HEK293 (cell line): ENCODE measurements at regions not wholly inside any gene's neighbourhood (a gene's known extent, or its start where the extent isn't known, plus 50 kb on each side); places are given as distances from the start of the nearest gene placed in this dataset.

ENCODE experiments used
- CTCF ChIA-PET: fragments of 350-600 bp; formaldehyde crosslinking; extraction: SDS; loops from one replicate; lab custom pipeline; 2021; ENCODE audit warnings: antibody characterized with exemption; lab: Yijun Ruan, JAX
- POLR2A ChIA-PET: fragments of 300-600 bp; formaldehyde crosslinking; extraction: SDS; loops from one replicate; lab custom pipeline; 2020; ENCODE audit warnings: antibody characterized with exemption, inconsistent platforms; lab: Yijun Ruan, JAX
- H3K27ac ChIP-seq: fragments of 200-500 bp; sonication (Bioruptor generic); 2 replicates; pipeline ENCODE4 v1.5.1; 2014; ENCODE audit warnings: low read depth, low read length, control low read depth, inconsistent platforms; ENCODE audit errors: extremely low read depth
- H3K36me3 ChIP-seq, 2 experiments: fragments of 200-500 bp in 1 of 2; sonication (Bioruptor generic) in 1 of 2; 1 replicate in 1 of 2; 2 replicates in 1 of 2; pipeline ENCODE4 v1.5.1; 2014 to 2017; ENCODE audit warnings: inconsistent platforms in 2 of 2, low read length in 2 of 2; ENCODE audit not compliant: control insufficient read depth in 2 of 2, insufficient read depth in 1 of 2
- H3K4me1 ChIP-seq: fragments of 200-500 bp; sonication (Bioruptor generic); 2 replicates; pipeline ENCODE4 v1.5.1; 2014; ENCODE audit warnings: mild to moderate bottlenecking, low read length, inconsistent platforms; ENCODE audit not compliant: control insufficient read depth, insufficient read depth
- H3K4me3 ChIP-seq: 2 replicates; pipeline ENCODE4 v1.5.1; 2011; ENCODE audit warnings: low read depth, mild to moderate bottlenecking, control low read depth, low read length, moderate library complexity
- H3K9me3 ChIP-seq: fragments of 200-500 bp; sonication (Bioruptor generic); 2 replicates; pipeline ENCODE4 v1.5.1; 2014; ENCODE audit warnings: low read depth, low read length, inconsistent platforms; ENCODE audit not compliant: control insufficient read depth, insufficient read depth
- IKZF3 ChIP-seq: fragments of 450-650 bp; IDR thresholded peaks from 2 replicates; pipeline ENCODE4 v1.5.0; 2018; ENCODE audit warnings: missing biosample characterization, mild to moderate bottlenecking, missing genetic modification characterization, moderate library complexity
- MYNN ChIP-seq: fragments of 450-650 bp; formaldehyde crosslinking; IDR thresholded peaks from 2 replicates; pipeline ENCODE4 v1.5.1; 2016; ENCODE audit warnings: missing biosample characterization, missing genetic modification characterization, borderline replicate concordance
- WT1 ChIP-seq: fragments of 450-650 bp; formaldehyde crosslinking; IDR thresholded peaks from 2 replicates; pipeline ENCODE4 v1.5.1; 2016; ENCODE audit warnings: missing biosample characterization, missing genetic modification characterization
- YY1 ChIP-seq: fragments of 450-650 bp; formaldehyde crosslinking; IDR thresholded peaks from 2 replicates; pipeline ENCODE4 v1.5.1; 2018; ENCODE audit warnings: missing biosample characterization, missing genetic modification characterization
- ZNF10 ChIP-seq: fragments of 450-650 bp; formaldehyde crosslinking; IDR thresholded peaks from 2 replicates; pipeline ENCODE4 v1.5.1; 2017; ENCODE audit warnings: missing biosample characterization, missing genetic modification characterization
- ZNF140 ChIP-seq: fragments of 450-650 bp; formaldehyde crosslinking; IDR thresholded peaks from 2 replicates; pipeline ENCODE4 v1.5.1; 2016; ENCODE audit warnings: missing biosample characterization, missing genetic modification characterization
- ZNF155 ChIP-seq: fragments of 450-650 bp; formaldehyde crosslinking; IDR thresholded peaks from 2 replicates; pipeline ENCODE4 v1.5.1; 2016; ENCODE audit warnings: missing biosample characterization, missing genetic modification characterization
- ZNF16 ChIP-seq: fragments of 450-650 bp; formaldehyde crosslinking; IDR thresholded peaks from 2 replicates; pipeline ENCODE4 v1.5.1; 2016; ENCODE audit warnings: low read depth, missing biosample characterization, missing genetic modification characterization
- ZNF169 ChIP-seq: fragments of 450-650 bp; formaldehyde crosslinking; IDR thresholded peaks from 2 replicates; pipeline ENCODE4 v1.5.1; 2016; ENCODE audit warnings: missing biosample characterization, missing genetic modification characterization
- ZNF184 ChIP-seq: fragments of 450-650 bp; IDR thresholded peaks from 2 replicates; pipeline ENCODE4 v1.5.1; 2018; ENCODE audit warnings: missing biosample characterization, mild to moderate bottlenecking, missing genetic modification characterization
- ZNF248 ChIP-seq: fragments of 450-650 bp; formaldehyde crosslinking; IDR thresholded peaks from 2 replicates; pipeline ENCODE4 v1.5.1; 2017; ENCODE audit warnings: missing biosample characterization, missing genetic modification characterization
- ZNF26 ChIP-seq: fragments of 450-650 bp; formaldehyde crosslinking; IDR thresholded peaks from 2 replicates; pipeline ENCODE4 v1.5.1; 2016; ENCODE audit warnings: missing biosample characterization, missing genetic modification characterization
- ZNF311 ChIP-seq: fragments of 450-650 bp; formaldehyde crosslinking; IDR thresholded peaks from 2 replicates; pipeline ENCODE4 v1.5.1; 2017; ENCODE audit warnings: missing biosample characterization, missing genetic modification characterization, borderline replicate concordance
- ZNF341 ChIP-seq: fragments of 450-650 bp; formaldehyde crosslinking; IDR thresholded peaks from 2 replicates; pipeline ENCODE4; 2016; ENCODE audit warnings: low read depth, missing biosample characterization, missing genetic modification characterization
- ZNF423 ChIP-seq: fragments of 450-650 bp; formaldehyde crosslinking; IDR thresholded peaks from 2 replicates; pipeline ENCODE4 v1.5.1; 2016; ENCODE audit warnings: missing biosample characterization, missing genetic modification characterization
- ZNF596 ChIP-seq: fragments of 450-650 bp; IDR thresholded peaks from 2 replicates; pipeline ENCODE4 v1.5.0; 2018; ENCODE audit warnings: missing biosample characterization, mild to moderate bottlenecking, missing genetic modification characterization, moderate library complexity
- ZNF621 ChIP-seq: fragments of 450-650 bp; formaldehyde crosslinking; IDR thresholded peaks from 2 replicates; pipeline ENCODE4 v1.5.1; 2017; ENCODE audit warnings: missing biosample characterization, missing genetic modification characterization
- ZNF624 ChIP-seq: fragments of 450-650 bp; formaldehyde crosslinking; IDR thresholded peaks from 2 replicates; pipeline ENCODE4 v1.5.1; 2017; ENCODE audit warnings: missing biosample characterization, missing genetic modification characterization
- ZNF654 ChIP-seq: fragments of 450-650 bp; formaldehyde crosslinking; IDR thresholded peaks from 2 replicates; pipeline ENCODE4 v1.5.1; 2016; ENCODE audit warnings: low read depth, missing biosample characterization, missing genetic modification characterization
- ZNF658 ChIP-seq: fragments of 450-650 bp; formaldehyde crosslinking; IDR thresholded peaks from 2 replicates; pipeline ENCODE4; 2016; ENCODE audit warnings: missing biosample characterization, missing genetic modification characterization
- ZNF660 ChIP-seq: fragments of 450-650 bp; IDR thresholded peaks from 2 replicates; pipeline ENCODE4 v1.5.1; 2018; ENCODE audit warnings: missing biosample characterization, mild to moderate bottlenecking, missing genetic modification characterization
- ZNF747 ChIP-seq: fragments of 450-650 bp; formaldehyde crosslinking; IDR thresholded peaks from 2 replicates; pipeline ENCODE4 v1.5.1; 2016; ENCODE audit warnings: missing biosample characterization, missing genetic modification characterization
- ZNF76 ChIP-seq: fragments of 450-650 bp; formaldehyde crosslinking; IDR thresholded peaks from 2 replicates; pipeline ENCODE4; 2016; ENCODE audit warnings: low read depth, missing biosample characterization, missing genetic modification characterization, borderline replicate concordance
- ZNF777 ChIP-seq: fragments of 450-650 bp; formaldehyde crosslinking; IDR thresholded peaks from 2 replicates; pipeline ENCODE4 v1.5.1; 2017; ENCODE audit warnings: missing biosample characterization, missing genetic modification characterization, borderline replicate concordance
- ZNF792 ChIP-seq: fragments of 450-650 bp; formaldehyde crosslinking; IDR thresholded peaks from 2 replicates; pipeline ENCODE4 v1.5.1; 2016; ENCODE audit warnings: missing biosample characterization, missing genetic modification characterization
- ZSCAN23 ChIP-seq: fragments of 450-650 bp; formaldehyde crosslinking; IDR thresholded peaks from 2 replicates; pipeline ENCODE4 v1.5.1; 2016; ENCODE audit warnings: missing biosample characterization, missing genetic modification characterization
- TF ChIP-seq, protein P1 (sequence below): fragments of 450-650 bp; formaldehyde crosslinking; IDR thresholded peaks from 2 replicates; pipeline ENCODE4 v1.5.1; 2016; ENCODE audit warnings: missing biosample characterization, missing genetic modification characterization
- TF ChIP-seq, protein P2 (sequence below): fragments of 450-650 bp; formaldehyde crosslinking; IDR thresholded peaks from 2 replicates; pipeline ENCODE4; 2016; ENCODE audit warnings: missing biosample characterization, missing genetic modification characterization
- TF ChIP-seq, protein P3 (sequence below): fragments of 450-650 bp; formaldehyde crosslinking; IDR thresholded peaks from 2 replicates; pipeline ENCODE4 v1.5.1; 2017; ENCODE audit warnings: missing biosample characterization, missing genetic modification characterization

DNA sequence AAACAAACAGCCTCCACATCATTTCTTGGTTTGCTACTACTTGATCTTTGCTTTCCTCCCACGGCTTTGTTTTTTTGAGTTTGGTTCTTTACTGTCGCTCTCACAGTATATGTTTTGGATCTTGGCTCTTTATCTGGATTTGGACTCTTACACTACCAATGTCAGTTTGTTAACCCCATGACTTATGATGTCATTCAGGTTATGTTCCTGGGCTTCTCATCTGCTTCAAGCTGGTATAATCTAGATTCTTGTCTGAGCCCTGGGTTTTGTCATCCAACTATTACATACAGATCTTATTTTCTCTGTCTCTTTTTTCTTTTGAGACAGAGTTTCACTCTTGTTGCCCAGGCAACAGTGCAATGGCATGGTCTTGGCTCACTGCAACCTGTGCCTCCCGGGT is 482.9 kb upstream of the TEX13C start (continued):
- no peak for TF ChIP-seq ZNF16 (tag by site-specific recombination)

- ChIA-PET POLR2A (no interaction called here), CTCF (no interaction called here)
- Histone ChIP-seq H3K36me3 (no peaks in the 10 kb centered on the region), H3K4me3 (no peak overlapping the region), H3K27ac (no peak overlapping the region), H3K4me1 (no peaks in the 10 kb centered on the region), H3K9me3 (no peaks in the 10 kb centered on the region)
- no peak for TF ChIP-seq IKZF3 (tag by site-specific recombination)
- TF ChIP-seq ZNF660: no peak
- TF ChIP-seq MYNN: no peak
- TF ChIP-seq ZNF747: no peak
- no peak for TF ChIP-seq ZNF792
- TF ChIP-seq, protein P1, sequence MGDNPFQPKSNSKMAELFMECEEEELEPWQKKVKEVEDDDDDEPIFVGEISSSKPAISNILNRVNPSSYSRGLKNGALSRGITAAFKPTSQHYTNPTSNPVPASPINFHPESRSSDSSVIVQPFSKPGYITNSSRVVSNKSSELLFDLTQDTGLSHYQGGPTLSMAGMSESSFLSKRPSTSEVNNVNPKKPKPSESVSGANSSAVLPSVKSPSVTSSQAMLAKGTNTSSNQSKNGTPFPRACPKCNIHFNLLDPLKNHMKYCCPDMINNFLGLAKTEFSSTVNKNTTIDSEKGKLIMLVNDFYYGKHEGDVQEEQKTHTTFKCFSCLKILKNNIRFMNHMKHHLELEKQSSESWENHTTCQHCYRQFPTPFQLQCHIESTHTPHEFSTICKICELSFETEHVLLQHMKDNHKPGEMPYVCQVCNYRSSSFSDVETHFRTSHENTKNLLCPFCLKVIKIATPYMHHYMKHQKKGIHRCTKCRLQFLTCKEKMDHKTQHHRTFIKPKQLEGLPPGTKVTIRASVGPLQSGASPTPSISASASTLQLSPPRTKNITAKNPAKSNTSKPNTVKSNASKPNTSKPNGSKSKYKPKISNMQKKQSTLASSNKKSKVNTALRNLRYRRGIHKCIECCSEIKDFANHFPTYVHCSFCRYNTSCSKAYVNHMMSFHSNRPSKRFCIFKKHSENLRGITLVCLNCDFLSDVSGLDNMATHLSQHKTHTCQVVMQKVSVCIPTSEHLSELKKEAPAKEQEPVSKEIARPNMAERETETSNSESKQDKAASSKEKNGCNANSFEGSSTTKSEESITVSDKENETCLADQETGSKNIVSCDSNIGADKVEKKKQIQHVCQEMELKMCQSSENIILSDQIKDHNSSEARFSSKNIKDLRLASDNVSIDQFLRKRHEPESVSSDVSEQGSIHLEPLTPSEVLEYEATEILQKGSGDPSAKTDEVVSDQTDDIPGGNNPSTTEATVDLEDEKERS (tag by site-specific recombination): no peak
- TF ChIP-seq ZNF658 (tag by site-specific recombination): no peak
- TF ChIP-seq ZNF248: no peak
- no peak for TF ChIP-seq ZNF423
- TF ChIP-seq ZNF596 (tag by site-specific recombination): no peak
- no peak for TF ChIP-seq ZNF341 (tag by site-specific recombination)
- TF ChIP-seq, protein P2, sequence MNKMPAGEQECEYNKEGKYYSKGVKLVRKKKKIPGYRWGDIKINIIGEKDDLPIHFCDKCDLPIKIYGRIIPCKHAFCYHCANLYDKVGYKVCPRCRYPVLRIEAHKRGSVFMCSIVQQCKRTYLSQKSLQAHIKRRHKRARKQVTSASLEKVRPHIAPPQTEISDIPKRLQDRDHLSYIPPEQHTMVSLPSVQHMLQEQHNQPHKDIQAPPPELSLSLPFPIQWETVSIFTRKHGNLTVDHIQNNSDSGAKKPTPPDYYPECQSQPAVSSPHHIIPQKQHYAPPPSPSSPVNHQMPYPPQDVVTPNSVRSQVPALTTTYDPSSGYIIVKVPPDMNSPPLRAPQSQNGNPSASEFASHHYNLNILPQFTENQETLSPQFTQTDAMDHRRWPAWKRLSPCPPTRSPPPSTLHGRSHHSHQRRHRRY (tag by site-specific recombination): no peak
- TF ChIP-seq ZNF76 (tag by site-specific recombination): no peak
- no peak for TF ChIP-seq WT1
- no peak for TF ChIP-seq ZNF777 (tag by site-specific recombination)
Observed at GRCh38 chrX:124842205-124842604, 477.5 kb upstream of the TEX13C start.

DNA sequence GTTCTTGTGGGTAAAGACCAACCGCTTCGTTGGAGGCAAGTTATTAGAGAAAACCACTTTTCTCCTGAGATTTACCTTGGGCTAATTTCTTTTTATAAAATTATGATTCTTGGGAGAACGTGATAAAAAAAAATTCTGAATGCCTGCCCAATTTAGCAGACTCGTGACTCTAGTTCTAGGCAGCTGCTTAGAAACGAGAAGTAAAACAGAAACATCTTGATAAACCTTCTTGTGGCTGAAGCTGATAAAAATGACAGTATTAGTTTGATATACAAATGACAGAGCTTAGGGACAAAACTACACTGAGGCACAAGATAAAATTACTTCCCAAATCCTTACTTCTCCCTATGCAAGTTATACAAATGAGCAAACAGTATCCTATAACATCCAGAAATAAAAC is 458.9 kb upstream of the TEX13C start:
- no peaks in the 10 kb centered on the region for H3K9me3 ChIP-seq
- no peak overlapping the region for H3K27ac ChIP-seq
- H3K36me3 ChIP-seq: no peaks in the 10 kb centered on the region
- ChIA-PET POLR2A (no interaction called here), CTCF (no interaction called here)
- no peaks in the 10 kb centered on the region for H3K4me1 ChIP-seq
- H3K4me3 ChIP-seq: no peak overlapping the region
- TF ChIP-seq YY1: no peak
- no peak for TF ChIP-seq ZNF624
- TF ChIP-seq ZNF26: no peak
- TF ChIP-seq, protein P3, sequence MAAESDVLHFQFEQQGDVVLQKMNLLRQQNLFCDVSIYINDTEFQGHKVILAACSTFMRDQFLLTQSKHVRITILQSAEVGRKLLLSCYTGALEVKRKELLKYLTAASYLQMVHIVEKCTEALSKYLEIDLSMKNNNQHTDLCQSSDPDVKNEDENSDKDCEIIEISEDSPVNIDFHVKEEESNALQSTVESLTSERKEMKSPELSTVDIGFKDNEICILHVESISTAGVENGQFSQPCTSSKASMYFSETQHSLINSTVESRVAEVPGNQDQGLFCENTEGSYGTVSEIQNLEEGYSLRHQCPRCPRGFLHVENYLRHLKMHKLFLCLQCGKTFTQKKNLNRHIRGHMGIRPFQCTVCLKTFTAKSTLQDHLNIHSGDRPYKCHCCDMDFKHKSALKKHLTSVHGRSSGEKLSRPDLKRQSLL (tag by site-specific recombination): no peak
- TF ChIP-seq ZNF10 (tag by site-specific recombination): no peak
- TF ChIP-seq ZNF155 (tag by site-specific recombination): no peak
- no peak for TF ChIP-seq ZNF169 (tag by site-specific recombination)
- no peak for TF ChIP-seq ZNF654 (tag by site-specific recombination)
- no peak for TF ChIP-seq ZNF140 (tag by site-specific recombination)
- TF ChIP-seq ZNF621 (tag by site-specific recombination): no peak
- no peak for TF ChIP-seq ZNF423
- no peak for TF ChIP-seq ZSCAN23 (tag by site-specific recombination)
- TF ChIP-seq ZNF184: no peak
- no peak for TF ChIP-seq ZNF311 (tag by site-specific recombination)
